ENCODE measurements at regions not wholly inside any gene's neighbourhood (a gene's known extent, or its start where the extent isn't known, plus 50 kb on each side); places are given as distances from the start of the nearest gene placed in this dataset.

- FAIRE-seq (no peak), DNase-seq (ENCODE audit: insufficient read length, low spot score) (no peak)
- TF ChIP-seq POLR2A (IDR thresholded peaks at IDR 0.05; ENCODE audit: low read depth, low read length), result no peak
Observed at GRCh38 chr2:100627330-100628300, 64.8 kb downstream of the PDCL3 start.

GRCh38 chr2:100628506-100628905 lies 65.7 kb downstream of the PDCL3 start:
- no peak for TF ChIP-seq POLR2A (IDR thresholded peaks at IDR 0.05; ENCODE audit: low read depth, low read length)
- DNase-seq (ENCODE audit: insufficient read length, low spot score) (no peak), FAIRE-seq (no peak)

GRCh38 chr2:100629309-100629708 lies 66.5 kb downstream of the PDCL3 start:
- FAIRE-seq (no peak), DNase-seq (ENCODE audit: insufficient read length, low spot score) (no peak)
- no peak for TF ChIP-seq POLR2A (IDR thresholded peaks at IDR 0.05; ENCODE audit: low read depth, low read length)

- DNase-seq (ENCODE audit: insufficient read length, low spot score) (no peak), FAIRE-seq (no peak)
- TF ChIP-seq POLR2A (IDR thresholded peaks at IDR 0.05; ENCODE audit: low read depth, low read length), result no peak
Observed at GRCh38 chr2:100630473-100630977, 67.7 kb downstream of the PDCL3 start.

GRCh38 chr2:100632037-100632436 lies 69.2 kb downstream of the PDCL3 start:
- FAIRE-seq (no peak), DNase-seq (ENCODE audit: insufficient read length, low spot score) (no peak)
- no peak for TF ChIP-seq POLR2A (IDR thresholded peaks at IDR 0.05; ENCODE audit: low read depth, low read length)

- TF ChIP-seq POLR2A (IDR thresholded peaks at IDR 0.05; ENCODE audit: low read depth, low read length), result no peak
- DNase-seq (ENCODE audit: insufficient read length, low spot score) (no peak), FAIRE-seq (peak; percentile 43)
Observed at GRCh38 chr2:100632759-100633158, 70.0 kb downstream of the PDCL3 start.

- no peak for FAIRE-seq
- no peak for TF ChIP-seq POLR2A (IDR thresholded peaks at IDR 0.05; ENCODE audit: low read depth, low read length)
Observed at GRCh38 chr2:100639588-100640390, 77.0 kb downstream of the PDCL3 start.

GRCh38 chr2:100640431-100641124 lies 77.8 kb downstream of the PDCL3 start:
- FAIRE-seq, result no peak
- TF ChIP-seq POLR2A (IDR thresholded peaks at IDR 0.05; ENCODE audit: low read depth, low read length), result no peak
- no peak for DNase-seq (ENCODE audit: insufficient read length, low spot score)

More at GRCh38 chr2:100639588-100640390, 77.0 kb downstream of the PDCL3 start:
- DNase-seq (ENCODE audit: insufficient read length, low spot score), result no peak

- no peak for TF ChIP-seq POLR2A (IDR thresholded peaks at IDR 0.05; ENCODE audit: low read depth, low read length)
- no peak for DNase-seq (ENCODE audit: insufficient read length, low spot score)
- no peak for FAIRE-seq
Observed at GRCh38 chr2:100641125-100641435, 78.3 kb downstream of the PDCL3 start.

GRCh38 chr2:100642425-100642824 lies 79.6 kb downstream of the PDCL3 start:
- no peak for FAIRE-seq
- TF ChIP-seq POLR2A (IDR thresholded peaks at IDR 0.05; ENCODE audit: low read depth, low read length), result no peak
- no peak for DNase-seq (ENCODE audit: insufficient read length, low spot score)

GRCh38 chr2:100643467-100643866 lies 80.7 kb downstream of the PDCL3 start:
- DNase-seq (ENCODE audit: insufficient read length, low spot score) (no peak), FAIRE-seq (no peak)
- TF ChIP-seq POLR2A (IDR thresholded peaks at IDR 0.05; ENCODE audit: low read depth, low read length), result no peak

- DNase-seq (ENCODE audit: insufficient read length, low spot score) (no peak), FAIRE-seq (no peak)
- TF ChIP-seq POLR2A (IDR thresholded peaks at IDR 0.05; ENCODE audit: low read depth, low read length), result no peak
Observed at GRCh38 chr2:100643906-100644501, 81.2 kb downstream of the PDCL3 start.

- no peak for DNase-seq (ENCODE audit: insufficient read length, low spot score)
- no peak for TF ChIP-seq POLR2A (IDR thresholded peaks at IDR 0.05; ENCODE audit: low read depth, low read length)
- no peak for FAIRE-seq
Observed at GRCh38 chr2:100645695-100646429, 83.1 kb downstream of the PDCL3 start.

Data from H54 (cell line).